ENCODE measurements at regions not wholly inside any gene's neighbourhood (a gene's known extent, or its start where the extent isn't known, plus 50 kb on each side); places are given as distances from the start of the nearest gene placed in this dataset.

- TF ChIP-seq CTCF (IDR thresholded peaks at IDR 0.05) = no peak
- TF ChIP-seq ZFX (IDR thresholded peaks at IDR 0.05; ENCODE audit: borderline replicate concordance) = no peak
Observed at GRCh38 chr2:5007596-5007995, 684.6 kb upstream of the SOX11 start.
